Liver (tissue), 8 donors: ENCODE measurements at regions not wholly inside any gene's neighbourhood (a gene's known extent, or its start where the extent isn't known, plus 50 kb on each side); places are given as distances from the start of the nearest gene placed in this dataset.

Source experiments
- DNase-seq: peaks from one replicate; pipeline ENCODE4 v3.0.0-alpha.2; 2017; ENCODE audit warnings: low spot score
- H3K27ac ChIP-seq, 2 donors: one replicate each; pipeline ENCODE4 v1.7.0; 2013; ENCODE audit warnings: inconsistent platforms in 2 of 2, low read length in 2 of 2, control low read depth in 1 of 2, low read depth in 1 of 2, mild to moderate bottlenecking in 1 of 2
- H3K27me3 ChIP-seq, 4 donors: one replicate each; pipeline versions ENCODE4 v1.6.1 to v1.7.0; 2013; ENCODE audit warnings: low read length in 3 of 4, inconsistent platforms in 1 of 4, mild to moderate bottlenecking in 1 of 4, moderate library complexity in 1 of 4; ENCODE audit not compliant: control insufficient read depth in 4 of 4, insufficient read depth in 4 of 4
- H3K36me3 ChIP-seq, 4 donors: one replicate each; pipeline versions ENCODE4 v1.6.1 to v1.7.0; 2013; ENCODE audit warnings: low read length in 3 of 4, mild to moderate bottlenecking in 3 of 4, low read depth in 1 of 4, moderate library complexity in 1 of 4; ENCODE audit not compliant: control insufficient read depth in 4 of 4, insufficient read depth in 3 of 4
- H3K4me1 ChIP-seq, 4 donors: one replicate each; pipeline versions ENCODE4 v1.6.1 to v1.7.0; 2013; ENCODE audit warnings: low read length in 3 of 4, mild to moderate bottlenecking in 3 of 4, moderate library complexity in 1 of 4; ENCODE audit not compliant: control insufficient read depth in 4 of 4, insufficient read depth in 4 of 4
- H3K4me3 ChIP-seq, 3 donors: one replicate each; pipeline versions ENCODE4 v1.6.1 to v1.7.0; 2013; ENCODE audit warnings: low read length in 3 of 3, control low read depth in 1 of 3, low read depth in 1 of 3, mild to moderate bottlenecking in 1 of 3
- H3K9ac ChIP-seq, 2 donors: one replicate each; pipeline ENCODE4 v1.7.0; 2013; ENCODE audit warnings: low read length in 2 of 2, mild to moderate bottlenecking in 2 of 2, moderate library complexity in 2 of 2, control low read depth in 1 of 2, low read depth in 1 of 2
- H3K9me3 ChIP-seq, 4 donors: one replicate each; pipeline versions ENCODE4 v1.6.1 to v1.7.0; 2013; ENCODE audit warnings: low read length in 3 of 4; ENCODE audit not compliant: control insufficient read depth in 4 of 4
- CTCF ChIP-seq: fragments of 150-350 bp; IDR thresholded peaks from 2 replicates; pipeline ENCODE4 v1.5.1; 2017; ENCODE audit warnings: improper control_type of control experiment, low read depth, low read length; ENCODE audit not compliant: missing input control
- EGR1 ChIP-seq, 2 donors: IDR thresholded peaks; 2 replicates each; pipeline ENCODE4 v1.6.1; 2016 to 2018; ENCODE audit warnings: antibody characterized with exemption in 2 of 2, low read depth in 2 of 2
- FOXA1 ChIP-seq: IDR thresholded peaks from 2 replicates; pipeline ENCODE4 v1.6.1; 2016; ENCODE audit warnings: antibody characterized with exemption
- FOXA2 ChIP-seq: IDR thresholded peaks from 2 replicates; pipeline ENCODE4 v1.6.1; 2016; ENCODE audit warnings: antibody characterized with exemption
- GABPA ChIP-seq, 2 donors: IDR thresholded peaks in 1 of 2; conservative IDR thresholded peaks in 1 of 2; 2 replicates each; pipeline ENCODE4 v1.6.1; 2016; ENCODE audit warnings: antibody characterized with exemption in 2 of 2, mild to moderate bottlenecking in 1 of 2, moderate library complexity in 1 of 2
- HNF4G ChIP-seq: IDR thresholded peaks from 2 replicates; pipeline ENCODE4 v1.6.1; 2016; ENCODE audit warnings: antibody characterized with exemption
- MAX ChIP-seq: IDR thresholded peaks from 2 replicates; pipeline ENCODE4 v1.6.1; 2016; ENCODE audit warnings: antibody characterized with exemption
- NR2F2 ChIP-seq: IDR thresholded peaks from 2 replicates; pipeline ENCODE4 v1.6.1; 2016; ENCODE audit warnings: antibody characterized with exemption
- RAD21 ChIP-seq, 2 donors: IDR thresholded peaks; 2 replicates each; pipeline ENCODE4 v1.6.1; 2016; ENCODE audit warnings: antibody characterized with exemption in 2 of 2, mild to moderate bottlenecking in 2 of 2
- REST ChIP-seq: IDR thresholded peaks from 2 replicates; pipeline ENCODE4 v1.6.1; 2016; ENCODE audit warnings: antibody characterized with exemption, mild to moderate bottlenecking
- RXRA ChIP-seq, 2 donors: IDR thresholded peaks; 2 replicates each; pipeline ENCODE4 v1.6.1; 2017 to 2018; ENCODE audit warnings: antibody characterized with exemption in 2 of 2, mild to moderate bottlenecking in 1 of 2
- SP1 ChIP-seq: IDR thresholded peaks from 2 replicates; pipeline ENCODE4 v1.6.1; 2018; ENCODE audit warnings: antibody characterized with exemption, mild to moderate bottlenecking
- TAF1 ChIP-seq: conservative IDR thresholded peaks from 2 replicates; pipeline ENCODE4 v1.6.1; 2016; ENCODE audit warnings: antibody characterized with exemption, mild to moderate bottlenecking
- YY1 ChIP-seq: IDR thresholded peaks from 2 replicates; pipeline ENCODE4 v1.6.1; 2016; ENCODE audit warnings: antibody characterized with exemption, mild to moderate bottlenecking
- ZBTB33 ChIP-seq: IDR thresholded peaks from 2 replicates; pipeline ENCODE4 v1.6.1; 2016; ENCODE audit warnings: antibody characterized with exemption
- WGBS: extraction: QIAGEN DNeasy Blood & Tissue Kit; methylation state at CpG from one replicate; pipeline ENCODE4 v1.1.7; 2013; 5-methylcytosine and 5-hydroxymethylcytosine counted together
- donor health status: healthy.
- donor health status: healthy.
- donor health status: healthy.
- donor health status: healthy.
- donor health status: healthy.

- WGBS, result 72% methylated on average over 7 of the region's 7 CpGs
- Histone ChIP-seq H3K9ac (no peak overlapping the region), H3K4me3 (no peak overlapping the region), H3K9me3 (no peaks in the 10 kb centered on the region), H3K27ac (no peak overlapping the region), H3K36me3 (no peaks in the 10 kb centered on the region), H3K27me3 (peaks cover 0 to 8% (median 0%) of the 10 kb centered on the region in 4 donors), H3K4me1 (no peaks in the 10 kb centered on the region)
- no peak for DNase-seq
- TF ChIP-seq MAX (no peak), FOXA2 (no peak), RAD21 (IDR thresholded peaks at IDR 0.05) (no peak), CTCF (no peak), REST (no peak), ZBTB33 (no peak), YY1 (no peak)
Observed at GRCh38 chr4:167424341-167425256, 190.3 kb upstream of the SPOCK3 start.

- Histone ChIP-seq H3K36me3 (no peaks in the 10 kb centered on the region), H3K9ac (no peak overlapping the region), H3K9me3 (peaks cover 0 to 2% (median 0%) of the 10 kb centered on the region in 4 donors), H3K27me3 (peaks cover 0 to 8% (median 0%) of the 10 kb centered on the region in 4 donors), H3K4me3 (no peak overlapping the region), H3K4me1 (no peaks in the 10 kb centered on the region), H3K27ac (no peak overlapping the region)
- WGBS, result 74% methylated on average over 5 of the region's 5 CpGs
- no peak for DNase-seq
- TF ChIP-seq ZBTB33, result no peak
- TF ChIP-seq MAX, result no peak
- no peak for TF ChIP-seq FOXA1
- TF ChIP-seq NR2F2, result no peak
- TF ChIP-seq CTCF, result no peak
- TF ChIP-seq EGR1 (IDR thresholded peaks at IDR 0.05; ENCODE audit: low read depth in 2 of 2), result no peak
- TF ChIP-seq TAF1, result no peak
- TF ChIP-seq YY1, result no peak
- no peak for TF ChIP-seq SP1
- no peak for TF ChIP-seq RXRA (IDR thresholded peaks at IDR 0.05)
- no peak for TF ChIP-seq HNF4G
- TF ChIP-seq GABPA (IDR thresholded peaks at IDR 0.05 in 1 of 2, conservative IDR thresholded peaks at IDR 0.05 in 1 of 2), result no peak
- TF ChIP-seq RAD21 (IDR thresholded peaks at IDR 0.05), result no peak
Observed at GRCh38 chr4:167428156-167428555, 193.9 kb upstream of the SPOCK3 start.
